ENCODE measurements at regions not wholly inside any gene's neighbourhood (a gene's known extent, or its start where the extent isn't known, plus 50 kb on each side); places are given as distances from the start of the nearest gene placed in this dataset.

GRCh38 chr7:130814778-130815335 lies 80.8 kb upstream of the KLF14 start:
- no peak for TF ChIP-seq MAX (IDR thresholded peaks at IDR 0.05)
- no peak for TF ChIP-seq TAF1 (IDR thresholded peaks at IDR 0.05; ENCODE audit: low read depth)
- no peak for TF ChIP-seq TCF12 (IDR thresholded peaks at IDR 0.05; ENCODE audit: low read depth)
- no peak for TF ChIP-seq YY1 (IDR thresholded peaks at IDR 0.05; ENCODE audit: low read depth)
- TF ChIP-seq TEAD4 (IDR thresholded peaks at IDR 0.05), result no peak
- no peak for TF ChIP-seq EP300 (IDR thresholded peaks at IDR 0.05; ENCODE audit: borderline replicate concordance)
- TF ChIP-seq ZBTB7A (IDR thresholded peaks at IDR 0.05; ENCODE audit: low read depth), result no peak
- peak; percentile 44 for TF ChIP-seq RAD21 (IDR thresholded peaks at IDR 0.05; ENCODE audit: low read depth)
- TF ChIP-seq REST (IDR thresholded peaks at IDR 0.05; ENCODE audit: low read depth), result 0 out of 2 replicates have a peak, but pooled peaks have one; percentile 14
- TF ChIP-seq NFIC (IDR thresholded peaks at IDR 0.05), result no peak
- TF ChIP-seq CREB1 (IDR thresholded peaks at IDR 0.05; ENCODE audit: low read depth), result no peak

Measured in Ishikawa (cell line).